ENCODE measurements at regions not wholly inside any gene's neighbourhood (a gene's known extent, or its start where the extent isn't known, plus 50 kb on each side); places are given as distances from the start of the nearest gene placed in this dataset.

DNA sequence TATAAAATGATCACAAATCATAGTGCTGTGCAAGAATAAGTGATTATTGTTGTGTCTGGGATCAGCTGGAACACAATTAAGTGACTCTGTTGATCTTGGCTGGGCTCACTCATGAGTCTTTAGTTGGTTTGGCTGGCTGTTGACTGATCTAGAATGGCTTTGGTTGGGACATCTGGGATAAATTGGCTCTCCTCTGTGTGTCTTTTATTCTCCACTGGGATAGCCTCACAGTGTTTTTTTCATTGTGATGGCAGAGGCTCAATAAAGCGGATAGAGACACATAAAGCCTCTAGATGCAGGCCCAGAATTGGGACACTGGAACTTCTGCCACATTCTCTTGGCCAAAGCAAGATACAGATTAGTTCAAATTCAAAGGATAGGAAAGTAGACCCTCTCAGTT, 735.6 kb downstream of the PDCD6IP start:
- no peak for DNase-seq

DNA sequence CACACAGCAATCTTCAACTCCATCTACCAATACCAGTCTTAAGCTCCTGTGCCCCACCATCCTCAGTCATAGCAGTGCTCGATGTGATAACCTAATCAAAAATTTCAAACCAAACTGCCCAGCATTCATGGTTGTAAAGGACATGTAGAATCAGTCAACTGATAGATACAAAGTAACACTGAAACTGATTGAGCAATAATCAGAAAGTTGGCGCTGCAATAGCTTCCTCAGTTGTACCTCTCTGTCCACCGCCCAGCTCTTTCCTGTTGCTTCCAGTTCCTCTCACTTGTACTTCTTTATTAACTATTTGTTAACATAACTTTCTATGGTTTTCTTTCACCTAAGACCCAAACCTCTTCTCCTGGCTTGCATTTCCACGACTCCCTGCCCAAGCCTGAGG, 745.7 kb downstream of the PDCD6IP start:
- no peak for DNase-seq

- no peak for DNase-seq
Observed at GRCh38 chr3:34547297-34547920, 749.0 kb downstream of the PDCD6IP start.

DNA sequence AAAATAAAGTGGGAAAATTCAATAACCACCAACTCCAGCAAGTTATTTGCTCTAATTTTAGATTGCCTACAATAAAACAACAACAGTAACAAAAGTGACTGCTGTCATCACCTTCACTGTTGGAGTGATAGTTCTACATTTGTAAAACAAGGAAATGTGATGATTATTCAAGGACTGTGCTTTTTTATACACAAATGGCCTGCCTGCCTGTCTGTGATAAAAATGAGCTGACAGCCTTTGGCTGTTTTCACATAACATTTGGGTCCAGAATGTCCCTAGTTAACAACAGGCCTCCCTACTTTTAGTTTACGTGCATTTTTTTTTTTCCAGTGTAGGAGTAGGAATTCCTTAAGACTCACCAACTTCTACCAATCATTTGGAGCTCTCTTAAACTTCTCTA, 768.8 kb downstream of the PDCD6IP start:
- DNase-seq: no peak

GRCh38 chr3:34568766-34569165, 770.3 kb downstream of the PDCD6IP start:
- DNase-seq: no peak

- no peak for DNase-seq
Observed at GRCh38 chr3:34569437-34569836, 771.0 kb downstream of the PDCD6IP start.

- no peak for DNase-seq
Observed at GRCh38 chr3:34570916-34571705, 772.7 kb downstream of the PDCD6IP start.

GRCh38 chr3:34571714-34572113, 773.3 kb downstream of the PDCD6IP start:
- no peak for DNase-seq

GRCh38 chr3:34575776-34576175, 777.3 kb downstream of the PDCD6IP start:
- no peak for DNase-seq

GRCh38 chr3:34582055-34582454, 783.6 kb downstream of the PDCD6IP start:
- no peak for DNase-seq

GRCh38 chr3:34583451-34583850, 785.0 kb downstream of the PDCD6IP start:
- no peak for DNase-seq

GRCh38 chr3:34584971-34585370, 786.5 kb downstream of the PDCD6IP start:
- no peak for DNase-seq

DNA sequence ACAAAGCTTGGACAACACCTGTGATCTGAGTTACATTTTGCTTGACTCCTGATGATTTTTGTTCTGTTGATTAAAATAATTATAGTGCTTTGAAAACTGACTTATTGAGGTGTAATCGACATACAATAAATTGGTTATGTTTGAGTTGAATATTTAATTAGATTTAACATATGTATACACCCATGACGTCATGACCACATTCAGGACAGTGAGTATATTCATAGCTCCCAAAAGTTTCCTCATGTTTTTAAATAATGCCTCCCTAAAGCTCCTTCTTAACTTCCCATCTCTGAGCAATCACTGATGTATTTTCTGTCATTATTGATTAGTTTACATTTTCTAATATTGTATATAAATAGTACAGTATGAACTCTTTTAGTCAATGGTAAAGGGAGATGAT, 801.2 kb downstream of the PDCD6IP start:
- DNase-seq: no peak

GRCh38 chr3:34619990-34620389, 821.6 kb downstream of the PDCD6IP start:
- no peak for DNase-seq

DNA sequence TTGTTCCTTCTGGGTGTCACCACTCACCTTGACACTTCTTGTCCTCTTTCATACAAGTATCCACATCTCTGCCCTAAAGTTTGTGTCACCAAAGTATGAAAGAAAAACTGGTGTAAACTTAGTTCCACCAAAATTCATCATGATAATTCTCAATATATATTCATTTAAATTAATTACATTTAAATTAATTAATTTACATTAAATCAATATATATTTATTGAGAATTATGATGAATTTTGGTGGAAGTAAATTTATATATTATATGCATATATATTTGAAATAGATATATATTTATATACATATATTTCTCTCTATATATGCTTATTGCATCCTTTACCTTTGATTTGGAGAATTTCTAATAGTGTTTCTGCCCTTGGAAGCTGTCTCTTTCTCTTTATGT, 828.3 kb downstream of the PDCD6IP start:
- DNase-seq: no peak

GRCh38 chr3:34634939-34635338, 836.5 kb downstream of the PDCD6IP start:
- no peak for DNase-seq

DNA sequence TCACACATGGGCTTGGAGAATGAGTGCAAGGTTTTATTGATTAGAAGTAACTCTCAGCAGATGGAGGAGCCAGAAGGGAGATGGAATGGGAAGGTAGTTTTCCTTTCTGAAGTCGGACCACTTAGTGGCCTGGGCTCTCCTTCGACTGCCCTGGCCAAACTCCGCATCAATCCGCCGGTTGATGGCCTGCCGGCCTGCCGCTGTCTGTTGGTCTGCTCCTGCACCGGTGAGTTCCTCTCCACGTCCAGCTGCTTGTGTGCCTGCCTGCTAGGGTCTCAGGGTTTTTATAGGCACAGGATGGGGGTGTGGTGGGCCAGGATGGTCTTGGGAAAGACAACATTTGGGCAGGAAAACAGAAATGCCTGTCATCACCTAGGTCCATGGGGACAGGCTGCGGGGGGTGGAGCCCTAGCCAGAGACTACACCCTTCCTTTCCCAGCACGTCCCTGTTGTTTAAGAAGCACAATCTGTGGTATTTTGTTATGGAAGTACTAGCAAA, 837.0 kb downstream of the PDCD6IP start:
- DNase-seq: no peak

DNA sequence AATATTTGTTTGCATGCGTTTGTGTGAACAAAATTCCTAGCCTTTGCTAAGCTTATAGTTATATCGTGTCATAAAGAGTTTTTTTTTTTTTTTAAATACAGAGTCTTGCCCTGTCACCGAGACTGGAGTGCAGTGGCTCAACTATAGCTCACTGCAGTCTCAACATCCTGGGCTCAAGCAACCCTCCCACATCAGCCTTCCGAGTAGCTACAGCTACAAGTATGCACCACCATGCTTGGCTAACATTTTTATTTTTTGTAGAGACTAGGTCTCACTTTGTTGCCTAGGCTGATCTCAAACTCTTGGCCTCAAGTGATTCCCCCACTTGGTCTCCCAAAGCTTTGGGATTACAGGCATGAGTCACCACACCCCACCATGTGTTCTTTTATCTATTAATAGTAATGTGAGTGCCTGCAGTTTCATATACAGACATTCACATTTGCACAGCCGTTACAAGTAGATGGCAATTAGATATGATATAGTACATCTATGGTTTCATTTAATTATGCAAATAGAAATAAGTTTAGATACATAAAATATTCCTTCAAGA, 848.6 kb downstream of the PDCD6IP start:
- no peak for DNase-seq

DNA sequence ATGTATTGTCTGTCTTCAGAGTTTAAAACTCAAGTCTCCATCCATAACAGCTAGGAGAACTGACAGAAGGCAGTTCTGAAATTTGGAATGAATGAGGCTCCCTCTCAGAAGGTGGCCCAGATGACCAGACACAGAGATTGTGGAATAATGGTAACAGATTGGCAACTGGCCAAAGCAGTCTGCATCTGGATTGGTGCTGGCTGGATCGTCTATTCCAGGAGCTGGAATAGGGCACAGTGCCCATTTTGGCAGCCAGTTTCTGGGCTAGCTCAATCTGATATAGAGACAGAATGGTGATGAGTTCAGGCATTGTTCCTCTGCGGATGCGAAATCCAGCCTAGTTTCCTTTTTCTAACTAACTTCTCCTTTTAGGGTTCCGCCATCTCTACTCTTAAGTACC, 851.7 kb downstream of the PDCD6IP start:
- no peak for DNase-seq

GRCh38 chr3:34668915-34669314, 870.5 kb downstream of the PDCD6IP start:
- DNase-seq: no peak

DNA sequence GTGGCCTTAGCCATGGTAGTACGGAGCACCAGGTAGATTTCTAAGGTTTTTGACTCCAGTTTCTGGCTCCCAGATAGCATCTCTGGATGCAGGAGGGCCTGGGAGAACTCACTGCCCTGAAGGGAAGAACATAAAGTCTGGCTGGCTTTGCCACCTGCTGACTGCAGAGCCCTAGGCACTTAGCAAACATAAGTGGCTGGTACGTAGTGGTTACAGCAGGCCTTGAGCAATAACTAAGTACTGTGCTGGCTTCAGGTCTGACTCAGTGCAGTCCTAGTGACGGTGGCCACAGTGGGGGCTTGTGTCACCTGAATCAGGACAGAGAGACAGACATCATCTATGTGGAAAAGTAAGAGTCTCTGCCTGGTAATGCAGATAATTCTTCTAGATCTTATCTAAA, 871.1 kb downstream of the PDCD6IP start:
- DNase-seq: no peak

DNA sequence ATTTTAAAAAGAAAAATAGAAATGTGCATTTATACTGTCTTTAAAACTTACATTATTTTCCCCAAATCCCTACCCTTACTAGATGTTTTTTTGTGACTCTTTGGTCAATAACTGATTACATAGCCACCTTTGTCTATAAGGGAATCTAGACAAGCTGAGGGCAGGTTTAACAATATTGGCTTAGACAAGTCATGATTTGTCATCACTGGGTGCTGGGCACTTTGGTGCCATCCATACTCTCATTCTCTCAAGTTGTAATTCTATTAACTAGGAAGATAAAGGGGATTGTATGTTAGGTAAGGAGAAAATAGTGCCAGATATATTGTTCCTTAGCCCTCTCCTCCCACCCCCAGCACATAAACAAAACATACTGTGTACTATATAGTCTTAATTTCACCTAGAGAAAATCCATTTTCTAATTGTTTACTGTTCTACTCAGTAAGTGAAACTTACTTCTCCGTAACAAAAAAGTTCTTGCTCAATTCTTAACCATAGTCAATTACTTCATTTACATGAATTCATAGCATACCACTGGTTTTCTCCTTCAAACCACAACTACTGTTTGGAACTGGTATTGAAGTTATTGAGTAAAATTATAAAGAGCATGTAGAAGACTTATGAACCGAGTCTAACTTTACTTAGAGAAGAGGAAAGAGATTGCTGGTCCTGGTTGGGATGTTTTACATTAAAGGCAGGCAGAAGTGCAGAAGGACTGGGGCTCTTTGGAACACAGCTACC, 877.1 kb downstream of the PDCD6IP start:
- DNase-seq: peak; percentile 19

GRCh38 chr3:34676436-34676835, 878.0 kb downstream of the PDCD6IP start:
- DNase-seq: peak; percentile 5
